B cell (primary cell): ENCODE measurements at regions not wholly inside any gene's neighbourhood (a gene's known extent, or its start where the extent isn't known, plus 50 kb on each side); places are given as distances from the start of the nearest gene placed in this dataset.

ENCODE experiments used
- ATAC-seq: fragments of 200-7000 bp; cut with Tn5 transposase; one replicate; pipeline ENCODE4 v1.10.0; 2021; ENCODE audit warnings: low read depth, mild to moderate bottlenecking, moderate number of reproducible peaks, moderate library complexity
- CTCF ChIA-PET: fragments of 350-600 bp; sonication (Branson Sonifier 250); formaldehyde crosslinking; loops from one replicate; lab custom pipeline; 2021; ENCODE audit warnings: antibody characterized with exemption, inconsistent platforms; lab: Charles Lee
- POLR2A ChIA-PET: fragments of 350-600 bp; sonication (Branson Sonifier 250); formaldehyde crosslinking; loops from one replicate; lab custom pipeline; 2021; ENCODE audit warnings: antibody characterized with exemption; lab: Charles Lee
- DNase-seq: peaks from one replicate; pipeline ENCODE4 v3.0.0; 2013
- H2AFZ ChIP-seq: 2 replicates; pipeline ENCODE4 v1.6.1; 2012; ENCODE audit warnings: mild to moderate bottlenecking, low read depth, low read length; ENCODE audit not compliant: insufficient read depth, poor library complexity, severe bottlenecking
- H3K27ac ChIP-seq, 2 donors: 1 replicate in 1 of 2; 2 replicates in 1 of 2; pipeline ENCODE4 v1.5.1; 2012 to 2013; ENCODE audit warnings: low read length in 2 of 2, mild to moderate bottlenecking in 2 of 2, moderate library complexity in 1 of 2
- H3K27me3 ChIP-seq, 4 experiments: fragments of 200-600 bp in 1 of 4; sonication (generic) in 1 of 4; replicated peaks in 1 of 4; 1 replicate in 2 of 4; 2 replicates in 2 of 4; pipeline versions ENCODE4 v1.6.1 to v1.7.0; 2013 to 2016; ENCODE audit warnings: low read length in 3 of 4, mild to moderate bottlenecking in 2 of 4, mixed read lengths in 1 of 4, moderate library complexity in 1 of 4; ENCODE audit not compliant: insufficient read depth in 4 of 4, control insufficient read depth in 3 of 4; ENCODE audit errors: control extremely low read depth in 1 of 4
- H3K36me3 ChIP-seq, 2 experiments: replicated peaks in 1 of 2; 1 replicate in 1 of 2; 2 replicates in 1 of 2; pipeline versions ENCODE4 v1.6.1 to v1.7.1; 2013; ENCODE audit warnings: low read length in 1 of 2; ENCODE audit not compliant: insufficient read depth in 2 of 2, control insufficient read depth in 1 of 2; ENCODE audit errors: control extremely low read depth in 1 of 2, extremely low read depth in 1 of 2
- H3K4me1 ChIP-seq, 2 donors: fragments of 200-600 bp in 1 of 2; sonication (generic) in 1 of 2; 1 replicate in 1 of 2; 2 replicates in 1 of 2; pipeline versions ENCODE4 v1.5.1 to v1.6.1; 2013 to 2017; ENCODE audit warnings: low read length in 2 of 2; ENCODE audit not compliant: control insufficient read depth in 2 of 2, insufficient read depth in 2 of 2
- H3K4me2 ChIP-seq: replicated peaks from 2 replicates; pipeline ENCODE3; 2012; ENCODE audit warnings: mild to moderate bottlenecking, low read depth, low read length; ENCODE audit not compliant: poor library complexity, severe bottlenecking
- H3K4me3 ChIP-seq, 5 experiments: fragments of 200-600 bp in 1 of 5; sonication (generic) in 1 of 5; 1 replicate in 3 of 5; 2 replicates in 2 of 5; pipeline versions ENCODE4 v1.5.1 to v1.7.0; 2011 to 2016; ENCODE audit warnings: low read length in 4 of 5, mild to moderate bottlenecking in 4 of 5, low read depth in 2 of 5, control low read depth in 1 of 5, moderate library complexity in 1 of 5; ENCODE audit not compliant: insufficient read depth in 1 of 5; ENCODE audit errors: control extremely low read depth in 1 of 5, extremely low read depth in 1 of 5
- H3K79me2 ChIP-seq: fragments of 200-600 bp; sonication (generic); one replicate; pipeline ENCODE4 v1.6.0; 2016; ENCODE audit warnings: low read length; ENCODE audit not compliant: control insufficient read depth, insufficient read depth
- H3K9ac ChIP-seq: fragments of 200-600 bp; sonication (generic); 2 replicates; pipeline ENCODE4 v1.6.1; 2017; ENCODE audit warnings: mild to moderate bottlenecking, low read length, moderate library complexity
- H3K9me3 ChIP-seq, 3 donors: one replicate each; pipeline versions ENCODE4 v1.6.1 to v1.7.1; 2013; ENCODE audit warnings: low read length in 2 of 3; ENCODE audit not compliant: control insufficient read depth in 2 of 3, insufficient read depth in 1 of 3; ENCODE audit errors: control extremely low read depth in 1 of 3
- H4K20me1 ChIP-seq: 2 replicates; pipeline ENCODE4 v1.6.0; 2012; ENCODE audit warnings: mild to moderate bottlenecking, low read length; ENCODE audit not compliant: insufficient read depth, control insufficient read depth, poor library complexity, severe bottlenecking
- H3K27ac Mint-ChIP-seq: one replicate; pipeline ENCODE4 v1.8.0; 2021; ENCODE audit warnings: mixed read lengths
- H3K27me3 Mint-ChIP-seq: one replicate; pipeline ENCODE4 v1.8.0; 2021; ENCODE audit warnings: mixed read lengths
- H3K4me1 Mint-ChIP-seq: one replicate; pipeline ENCODE4 v1.8.0; 2021; ENCODE audit warnings: mixed read lengths
- H3K4me3 Mint-ChIP-seq: one replicate; pipeline ENCODE4 v1.8.0; 2021; ENCODE audit warnings: mixed read lengths
- H3K9me3 Mint-ChIP-seq: one replicate; pipeline ENCODE4 v1.8.0; 2022; ENCODE audit warnings: mixed read lengths; ENCODE audit not compliant: insufficient read depth
- EZH2 ChIP-seq: IDR thresholded peaks from 2 replicates; pipeline ENCODE4 v1.6.1; 2012; ENCODE audit warnings: borderline replicate concordance, low read depth, mild to moderate bottlenecking, moderate library complexity, low read length; ENCODE audit not compliant: insufficient read depth, poor library complexity, severe bottlenecking
- WGBS: methylation state at CpG from one replicate; pipeline ENCODE4 v1.1.5; 2013; ENCODE audit warnings: missing lambda C conversion rate; ENCODE audit not compliant: insufficient coverage; 5-methylcytosine and 5-hydroxymethylcytosine counted together
- intact Hi-C: fragments of 100-400 bp; cut with micrococcal nuclease; formaldehyde crosslinking; loops from one replicate; pipeline ENCODE4 v1.10.0; 2022
- TF ChIP-seq, protein P1 (sequence below): fragments of 200-600 bp; IDR thresholded peaks from one replicate; pipeline ENCODE4 v1.8.0; 2022; ENCODE audit warnings: antibody characterized with exemption, mild to moderate bottlenecking

DNA sequence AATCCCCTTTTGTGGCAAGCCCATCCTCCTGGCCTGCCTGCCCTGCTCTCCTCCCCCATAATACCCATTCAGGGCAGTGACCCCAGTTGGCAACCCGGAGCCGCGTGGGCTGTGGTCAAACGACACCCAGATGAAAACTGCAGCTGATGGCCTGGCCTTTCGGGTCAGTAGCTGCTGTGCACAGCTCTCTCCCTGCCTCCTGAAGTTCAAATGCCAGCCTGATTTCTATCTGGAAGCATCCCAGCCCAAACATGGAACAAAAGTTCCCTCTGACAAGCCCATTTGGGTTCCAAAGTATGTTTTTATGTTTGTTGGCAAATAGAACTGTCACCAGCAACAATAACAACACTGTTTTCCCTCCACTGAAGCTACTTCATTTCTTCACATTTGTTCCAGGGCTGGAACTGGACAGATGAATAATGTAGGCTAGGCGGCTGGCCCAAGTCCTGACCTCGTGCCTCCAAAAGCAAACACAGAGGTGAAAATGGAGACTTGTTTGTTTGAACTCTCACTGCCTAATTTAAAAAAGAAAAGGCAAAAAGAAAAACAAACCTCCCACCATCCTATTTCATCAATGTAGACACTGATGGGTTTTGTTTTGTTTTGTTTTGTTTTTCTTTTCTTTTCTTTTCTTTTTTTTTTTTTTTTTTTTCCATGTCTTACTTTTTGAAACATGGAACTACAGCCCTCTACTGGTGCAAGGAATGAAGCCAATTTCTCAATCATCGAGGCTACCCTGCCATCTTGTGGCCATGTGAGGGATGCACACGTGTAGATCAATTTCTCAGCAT is 179.0 kb downstream of the ADSS2 start:
- peak; percentile 87 for DNase-seq
- H3K79me2 ChIP-seq, result no peaks in the 10 kb centered on the region
- ChIA-PET POLR2A (no interaction called here), CTCF (interaction anchor here (0.6 to 6.2 kb wide), 23 partner anchors 18 to 934 kb away, joined by 3 to 67 read pairs (median 4); partner anchors contain the start of gene ZBTB18)
- H3K9me3 ChIP-seq, result peaks cover 0 to 9% (median 7%) of the 10 kb centered on the region in 3 donors
- H3K36me3 ChIP-seq, result no peaks in the 10 kb centered on the region
- peak overlapping the region; percentile 31 for H3K4me2 ChIP-seq
- Mint-ChIP-seq H3K9me3 (peaks cover 4% of the 10 kb centered on the region), H3K27ac (no peak overlapping the region), H3K4me3 (no peak overlapping the region), H3K4me1 (peaks cover 15% of the 10 kb centered on the region), H3K27me3 (no peaks in the 10 kb centered on the region)
- peak; percentile 98 for ATAC-seq
- H4K20me1 ChIP-seq, result no peaks in the 10 kb centered on the region
- no peak overlapping the region for H3K9ac ChIP-seq
- intact Hi-C loops, result loop anchor here (1.0 to 10.0 kb wide), 9 partner anchors 27 to 928 kb away; partner anchors contain the start of gene AKT3
- H3K27ac ChIP-seq, result no peak overlapping the region
- no peaks in the 10 kb centered on the region for H3K27me3 ChIP-seq
- peak overlapping the region; percentile 29 for H2AFZ ChIP-seq
- no peak overlapping the region for H3K4me3 ChIP-seq
- no peak for TF ChIP-seq EZH2
- TF ChIP-seq, protein P1, sequence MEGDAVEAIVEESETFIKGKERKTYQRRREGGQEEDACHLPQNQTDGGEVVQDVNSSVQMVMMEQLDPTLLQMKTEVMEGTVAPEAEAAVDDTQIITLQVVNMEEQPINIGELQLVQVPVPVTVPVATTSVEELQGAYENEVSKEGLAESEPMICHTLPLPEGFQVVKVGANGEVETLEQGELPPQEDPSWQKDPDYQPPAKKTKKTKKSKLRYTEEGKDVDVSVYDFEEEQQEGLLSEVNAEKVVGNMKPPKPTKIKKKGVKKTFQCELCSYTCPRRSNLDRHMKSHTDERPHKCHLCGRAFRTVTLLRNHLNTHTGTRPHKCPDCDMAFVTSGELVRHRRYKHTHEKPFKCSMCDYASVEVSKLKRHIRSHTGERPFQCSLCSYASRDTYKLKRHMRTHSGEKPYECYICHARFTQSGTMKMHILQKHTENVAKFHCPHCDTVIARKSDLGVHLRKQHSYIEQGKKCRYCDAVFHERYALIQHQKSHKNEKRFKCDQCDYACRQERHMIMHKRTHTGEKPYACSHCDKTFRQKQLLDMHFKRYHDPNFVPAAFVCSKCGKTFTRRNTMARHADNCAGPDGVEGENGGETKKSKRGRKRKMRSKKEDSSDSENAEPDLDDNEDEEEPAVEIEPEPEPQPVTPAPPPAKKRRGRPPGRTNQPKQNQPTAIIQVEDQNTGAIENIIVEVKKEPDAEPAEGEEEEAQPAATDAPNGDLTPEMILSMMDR, result peak; percentile 99
- WGBS, result 95% methylated on average over 5 of the region's 9 CpGs
- peaks cover 7 to 10% of the 10 kb centered on the region in 2 donors for H3K4me1 ChIP-seq

DNA sequence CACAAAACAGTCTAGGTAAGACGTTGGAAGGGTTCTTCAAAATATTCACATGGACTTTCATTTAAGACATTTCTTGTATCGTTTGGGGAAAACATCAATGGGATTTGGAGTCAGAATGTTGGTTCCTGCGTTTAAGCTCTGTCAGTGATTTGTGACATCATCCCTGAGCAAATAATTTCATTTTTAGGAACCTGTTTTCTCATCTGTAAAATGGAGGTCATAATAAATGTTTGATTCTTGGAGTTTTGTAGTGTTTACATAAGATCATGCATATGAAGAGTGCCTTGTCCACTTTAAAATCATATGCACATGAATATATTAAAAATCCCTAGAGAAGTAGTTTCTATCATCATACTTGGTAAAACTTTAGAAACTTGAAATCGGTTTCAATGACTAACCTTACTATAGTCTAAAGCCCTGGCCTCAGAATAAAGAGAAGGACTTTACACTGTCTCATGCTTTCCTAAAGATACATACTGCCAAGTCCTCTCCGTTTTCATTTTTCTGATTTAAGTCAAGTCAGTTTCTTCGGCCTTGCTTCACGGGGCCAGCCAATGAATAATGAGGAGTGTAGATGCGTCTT is 178.4 kb downstream of the ADSS2 start:
- Histone ChIP-seq H3K79me2 (no peaks in the 10 kb centered on the region), H3K27ac (no peak overlapping the region), H3K9me3 (peaks cover 0 to 9% (median 7%) of the 10 kb centered on the region in 3 donors), H2AFZ (no peak overlapping the region), H3K4me1 (peaks cover 7 to 10% of the 10 kb centered on the region in 2 donors), H4K20me1 (no peaks in the 10 kb centered on the region), H3K4me2 (no peak overlapping the region), H3K9ac (no peak overlapping the region), H3K36me3 (no peaks in the 10 kb centered on the region), H3K27me3 (no peaks in the 10 kb centered on the region), H3K4me3 (no peak overlapping the region)
- DNase-seq (no peak), ATAC-seq (no peak)
- POLR2A ChIA-PET, result no interaction called here
- Mint-ChIP-seq H3K27me3 (no peaks in the 10 kb centered on the region), H3K9me3 (peaks cover 4% of the 10 kb centered on the region), H3K4me3 (no peak overlapping the region), H3K4me1 (peaks cover 15% of the 10 kb centered on the region), H3K27ac (no peak overlapping the region)
- WGBS, result no CpG with 5 or more reads among the region's 8 CpGs
- CTCF ChIA-PET, result interaction anchor here (1.0 to 6.2 kb wide), 15 partner anchors 20 to 935 kb away, joined by 3 to 67 read pairs (median 4); no protein-coding TSS in a partner anchor
- intact Hi-C loops, result loop anchor here (1.0 to 10.0 kb wide), 9 partner anchors 26 to 929 kb away; partner anchors contain the start of gene AKT3
- TF ChIP-seq EZH2, result no peak
- TF ChIP-seq, protein P1, result peak; percentile 46
